GM12875 (cell line): ENCODE measurements at regions not wholly inside any gene's neighbourhood (a gene's known extent, or its start where the extent isn't known, plus 50 kb on each side); places are given as distances from the start of the nearest gene placed in this dataset.
"Not testable (repeated sequence)": the region's sequence is repeated elsewhere in the genome, so short reads cannot be mapped to it uniquely, and the experiment has no call there.

ENCODE experiments used
- H3K4me3 ChIP-seq: one replicate; pipeline ENCODE4 v1.5.1; 2011; ENCODE audit warnings: low read depth, low read length, control low read depth
- CTCF ChIP-seq: IDR thresholded peaks from 2 replicates; pipeline ENCODE4 v1.5.1; 2011; ENCODE audit warnings: low read depth, mild to moderate bottlenecking, control low read depth, inconsistent platforms, low read length, moderate library complexity, borderline replicate concordance; ENCODE audit not compliant: insufficient read depth

DNA sequence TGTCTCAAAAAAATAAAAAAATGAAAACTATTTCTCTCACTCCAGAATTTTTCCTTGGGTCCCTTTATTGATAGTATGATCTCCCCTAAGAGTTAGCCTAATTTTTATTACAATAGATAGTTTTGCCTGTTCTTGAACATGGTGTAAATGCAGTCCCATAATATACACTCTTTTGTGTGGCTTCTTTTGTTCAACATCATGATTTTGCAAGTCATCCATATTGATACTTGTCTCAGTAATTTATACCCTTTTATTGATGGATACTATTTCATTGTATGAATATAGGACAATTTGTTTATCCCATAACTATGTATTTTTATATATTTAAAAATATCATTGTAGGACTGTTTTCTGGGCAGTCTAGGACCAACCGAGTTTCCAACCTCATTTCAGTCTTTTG, 207.0 kb downstream of the UTP18 start:
- no peak for TF ChIP-seq CTCF
- no peak overlapping the region for H3K4me3 ChIP-seq

DNA sequence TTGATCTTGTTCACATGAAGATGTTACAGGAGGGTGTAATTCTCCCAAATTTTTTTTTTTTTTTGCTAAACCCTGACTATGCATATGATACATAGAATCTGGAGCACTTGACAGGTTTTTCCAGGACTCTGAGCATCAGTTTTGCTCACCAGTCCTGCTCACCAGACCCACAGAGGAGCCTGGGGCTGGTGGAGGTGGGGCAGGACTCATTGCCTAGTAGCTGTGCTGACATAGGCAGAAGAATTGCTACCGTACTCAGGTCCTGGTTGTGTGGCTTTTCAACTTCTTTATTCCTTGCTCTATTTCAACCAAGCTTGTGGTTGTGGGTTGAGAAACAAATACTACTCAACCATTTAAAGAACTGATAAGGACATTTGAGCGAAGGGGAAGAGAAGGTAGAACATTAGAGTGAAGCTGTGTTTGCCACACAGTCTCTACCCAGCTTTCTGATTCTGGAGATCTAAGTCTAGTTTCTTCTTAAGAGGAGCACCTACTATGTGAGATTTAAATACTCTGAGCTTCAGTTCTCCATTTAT, 212.4 kb downstream of the UTP18 start:
- H3K4me3 ChIP-seq = no peak overlapping the region
- TF ChIP-seq CTCF = no peak

- H3K4me3 ChIP-seq = no peak overlapping the region
- TF ChIP-seq CTCF = no peak
Observed at GRCh38 chr17:51474764-51475163, 214.4 kb downstream of the UTP18 start.

GRCh38 chr17:51475730-51476129, 215.4 kb downstream of the UTP18 start:
- no peak overlapping the region for H3K4me3 ChIP-seq
- no peak for TF ChIP-seq CTCF

GRCh38 chr17:51479303-51479702, 219.0 kb downstream of the UTP18 start:
- no peak for TF ChIP-seq CTCF
- no peak overlapping the region for H3K4me3 ChIP-seq

- no peak overlapping the region for H3K4me3 ChIP-seq
- no peak for TF ChIP-seq CTCF
Observed at GRCh38 chr17:51481370-51481769, 221.0 kb downstream of the UTP18 start.

GRCh38 chr17:51482248-51482647, 221.9 kb downstream of the UTP18 start:
- not testable (repeated sequence) for H3K4me3 ChIP-seq

GRCh38 chr17:51486091-51486490, 225.7 kb downstream of the UTP18 start:
- no peak overlapping the region for H3K4me3 ChIP-seq
- TF ChIP-seq CTCF = no peak
